Thoracic aorta (tissue), 2 donors: ENCODE measurements at regions not wholly inside any gene's neighbourhood (a gene's known extent, or its start where the extent isn't known, plus 50 kb on each side); places are given as distances from the start of the nearest gene placed in this dataset.
"Not testable (repeated sequence)": the region's sequence is repeated elsewhere in the genome, so short reads cannot be mapped to it uniquely, and the experiment has no call there.

Experiments used
- ATAC-seq: fragments of 150-250 bp; one replicate; pipeline ENCODE4 v1.8.0; 2017; ENCODE audit warnings: low read depth; ENCODE audit not compliant: insufficient number of reproducible peaks, low FRiP score
- DNase-seq: peaks from one replicate; pipeline ENCODE4 v3.0.0-alpha.2; 2020; ENCODE audit warnings: low spot score
- H3K27ac ChIP-seq, 2 donors: fragments of 200-600 bp; sonication (generic); 1 replicate in 1 of 2; 2 replicates in 1 of 2; pipeline ENCODE4 v1.5.1; 2016; ENCODE audit warnings: mild to moderate bottlenecking in 2 of 2, moderate library complexity in 2 of 2
- H3K27me3 ChIP-seq: fragments of 200-600 bp; sonication (generic); replicated peaks from 2 replicates; pipeline ENCODE4 v1.6.0; 2016; ENCODE audit warnings: mild to moderate bottlenecking; ENCODE audit not compliant: insufficient read depth
- H3K36me3 ChIP-seq: fragments of 200-600 bp; sonication (generic); one replicate; pipeline ENCODE4 v1.5.1; 2016
- H3K4me1 ChIP-seq, 2 donors: fragments of 200-600 bp; sonication (generic); 1 replicate in 1 of 2; 2 replicates in 1 of 2; pipeline versions ENCODE4 v1.5.1 to v1.6.0; 2016; ENCODE audit warnings: low read depth in 2 of 2, mild to moderate bottlenecking in 1 of 2; ENCODE audit not compliant: control insufficient read depth in 1 of 2
- H3K4me3 ChIP-seq: fragments of 200-600 bp; sonication (generic); 2 replicates; pipeline ENCODE4 v1.5.1; 2016; ENCODE audit warnings: mild to moderate bottlenecking
- H3K9me3 ChIP-seq: fragments of 200-600 bp; sonication (generic); 2 replicates; pipeline ENCODE4 v1.5.1; 2016
- TF ChIP-seq, protein P1 (sequence below): fragments of 200-600 bp; sonication (generic); IDR thresholded peaks from one replicate; pipeline ENCODE4 v1.5.1; 2019; ENCODE audit warnings: antibody characterized with exemption

- Histone ChIP-seq H3K4me1 (peaks cover 0 to 17% of the 10 kb centered on the region in 2 donors), H3K27ac (no peak overlapping the region), H3K27me3 (no peaks in the 10 kb centered on the region), H3K4me3 (no peak overlapping the region), H3K9me3 (no peaks in the 10 kb centered on the region), H3K36me3 (no peaks in the 10 kb centered on the region)
- ATAC-seq: no peak
- no peak for DNase-seq
- TF ChIP-seq, protein P1, sequence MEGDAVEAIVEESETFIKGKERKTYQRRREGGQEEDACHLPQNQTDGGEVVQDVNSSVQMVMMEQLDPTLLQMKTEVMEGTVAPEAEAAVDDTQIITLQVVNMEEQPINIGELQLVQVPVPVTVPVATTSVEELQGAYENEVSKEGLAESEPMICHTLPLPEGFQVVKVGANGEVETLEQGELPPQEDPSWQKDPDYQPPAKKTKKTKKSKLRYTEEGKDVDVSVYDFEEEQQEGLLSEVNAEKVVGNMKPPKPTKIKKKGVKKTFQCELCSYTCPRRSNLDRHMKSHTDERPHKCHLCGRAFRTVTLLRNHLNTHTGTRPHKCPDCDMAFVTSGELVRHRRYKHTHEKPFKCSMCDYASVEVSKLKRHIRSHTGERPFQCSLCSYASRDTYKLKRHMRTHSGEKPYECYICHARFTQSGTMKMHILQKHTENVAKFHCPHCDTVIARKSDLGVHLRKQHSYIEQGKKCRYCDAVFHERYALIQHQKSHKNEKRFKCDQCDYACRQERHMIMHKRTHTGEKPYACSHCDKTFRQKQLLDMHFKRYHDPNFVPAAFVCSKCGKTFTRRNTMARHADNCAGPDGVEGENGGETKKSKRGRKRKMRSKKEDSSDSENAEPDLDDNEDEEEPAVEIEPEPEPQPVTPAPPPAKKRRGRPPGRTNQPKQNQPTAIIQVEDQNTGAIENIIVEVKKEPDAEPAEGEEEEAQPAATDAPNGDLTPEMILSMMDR: no peak
These were observed 218.8 kb downstream of the KITLG start for GRCh38 chr12:88361493-88361892.

- ATAC-seq: no peak
- TF ChIP-seq, protein P1: no peak
- peaks cover 0 to 17% of the 10 kb centered on the region in 2 donors for H3K4me1 ChIP-seq
- H3K4me3 ChIP-seq: no peak overlapping the region
- no peaks in the 10 kb centered on the region for H3K27me3 ChIP-seq
- no peak for DNase-seq
- no peak overlapping the region for H3K27ac ChIP-seq
- H3K9me3 ChIP-seq: no peaks in the 10 kb centered on the region
- no peaks in the 10 kb centered on the region for H3K36me3 ChIP-seq
These were observed 217.8 kb downstream of the KITLG start for GRCh38 chr12:88362439-88362838.

DNA sequence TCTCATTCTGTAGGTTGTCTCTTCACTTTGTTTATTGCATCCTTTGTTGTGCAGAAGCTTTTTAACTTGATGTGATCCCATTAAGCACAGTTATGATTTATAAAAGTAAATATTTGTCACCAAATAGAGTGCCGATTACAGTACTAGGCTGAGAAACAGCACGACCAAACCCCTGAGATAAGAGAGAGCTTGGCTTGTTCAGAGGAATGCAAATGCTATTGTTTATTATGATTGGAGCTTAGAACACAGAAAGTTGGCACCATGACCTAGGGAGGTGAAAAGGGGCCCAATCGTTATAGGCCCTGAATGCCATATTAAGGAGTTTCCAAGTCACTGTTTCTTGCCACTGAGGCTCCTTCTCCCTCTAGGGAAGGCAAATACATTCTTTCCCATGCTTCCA is 214.9 kb downstream of the KITLG start:
- Histone ChIP-seq H3K27me3 (no peaks in the 10 kb centered on the region), H3K36me3 (no peaks in the 10 kb centered on the region), H3K9me3 (no peaks in the 10 kb centered on the region), H3K27ac (no peak overlapping the region), H3K4me1 (peaks cover 0 to 17% of the 10 kb centered on the region in 2 donors), H3K4me3 (no peak overlapping the region)
- DNase-seq (no peak), ATAC-seq (no peak)
- TF ChIP-seq, protein P1: no peak

GRCh38 chr12:88366101-88366500 is 214.2 kb downstream of the KITLG start:
- no peaks in the 10 kb centered on the region for H3K27me3 ChIP-seq
- H3K9me3 ChIP-seq: no peaks in the 10 kb centered on the region
- ATAC-seq: no peak
- H3K4me3 ChIP-seq: no peak overlapping the region
- H3K36me3 ChIP-seq: no peaks in the 10 kb centered on the region
- peaks cover 0 to 17% of the 10 kb centered on the region in 2 donors for H3K4me1 ChIP-seq
- TF ChIP-seq, protein P1: no peak
- no peak overlapping the region for H3K27ac ChIP-seq
- no peak for DNase-seq

- H3K36me3 ChIP-seq: no peaks in the 10 kb centered on the region
- H3K27ac ChIP-seq: no peak overlapping the region
- H3K27me3 ChIP-seq: no peaks in the 10 kb centered on the region
- DNase-seq (no peak), ATAC-seq (no peak)
- H3K4me1 ChIP-seq: peaks cover 0 to 15% of the 10 kb centered on the region in 2 donors
- H3K4me3 ChIP-seq: no peak overlapping the region
- H3K9me3 ChIP-seq: no peaks in the 10 kb centered on the region
- TF ChIP-seq, protein P1: no peak
These were observed 213.0 kb downstream of the KITLG start for GRCh38 chr12:88367231-88367630.

DNA sequence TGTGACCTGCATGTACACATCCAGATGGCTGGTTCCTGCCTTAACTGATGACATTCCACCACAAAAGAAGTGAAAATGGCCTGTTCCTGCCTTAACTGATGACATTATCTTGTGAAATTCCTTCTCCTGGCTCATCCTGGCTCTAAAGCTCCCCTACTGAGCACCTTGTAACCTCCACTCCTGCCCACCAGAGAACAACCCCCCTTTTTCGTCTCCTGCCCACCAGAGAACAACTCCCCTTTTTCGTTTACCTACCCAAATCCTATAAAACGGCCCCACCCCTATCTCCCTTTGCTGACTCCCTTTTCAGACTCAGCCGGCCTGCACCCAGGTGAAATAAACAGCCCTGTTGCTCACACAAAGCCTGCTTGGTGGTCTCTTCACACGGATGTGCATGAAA is 212.2 kb downstream of the KITLG start:
- not testable (repeated sequence) for H3K4me1 ChIP-seq, H3K9me3 ChIP-seq, H3K27me3 ChIP-seq, H3K27ac ChIP-seq, H3K36me3 ChIP-seq, H3K4me3 ChIP-seq, DNase-seq, ATAC-seq
